MCF 10A (cell line): ENCODE measurements at regions not wholly inside any gene's neighbourhood (a gene's known extent, or its start where the extent isn't known, plus 50 kb on each side); places are given as distances from the start of the nearest gene placed in this dataset.
A peak's percentile ranks its signal among the peaks of the same experiment; 100 is the strongest.

Source experiments
- BruUV-seq: library from RNA; stranded (reverse); fragments of 400-500 nt; replicated peaks from 2 replicates; lab custom pipeline; 2021; lab: Mats Ljungman, UMichigan
- CTCF ChIA-PET: fragments of 300-600 bp; sonication (Branson Sonifier 250); formaldehyde crosslinking; extraction: SDS; loops from one replicate; lab custom pipeline; 2021; ENCODE audit warnings: antibody characterized with exemption, inconsistent platforms; lab: Yijun Ruan, JAX
- POLR2A ChIA-PET: fragments of 300-600, 350-650 bp; sonication (Branson Sonifier 250); formaldehyde crosslinking; extraction: SDS; loops from one replicate; lab custom pipeline; 2020; ENCODE audit warnings: antibody characterized with exemption, inconsistent platforms; lab: Yijun Ruan, JAX
- DNase-seq: peaks from one replicate; pipeline ENCODE4 v3.0.0-alpha.2; 2018; ENCODE audit not compliant: unreplicated experiment
- H3K27ac Mint-ChIP-seq: one replicate; pipeline ENCODE4 v1.8.0; 2022; ENCODE audit warnings: mild to moderate bottlenecking, low read depth, mixed read lengths; ENCODE audit not compliant: unreplicated experiment
- H3K27me3 Mint-ChIP-seq: one replicate; pipeline ENCODE4 v1.8.0; 2022; ENCODE audit warnings: mixed read lengths; ENCODE audit not compliant: insufficient read depth, unreplicated experiment
- H3K36me3 Mint-ChIP-seq: one replicate; pipeline ENCODE4 v1.8.0; 2022; ENCODE audit warnings: mild to moderate bottlenecking, moderate library complexity, mixed read lengths; ENCODE audit not compliant: insufficient read depth, unreplicated experiment
- H3K4me1 Mint-ChIP-seq: one replicate; pipeline ENCODE4 v1.8.0; 2022; ENCODE audit warnings: mixed read lengths; ENCODE audit not compliant: insufficient read depth, unreplicated experiment
- H3K4me3 Mint-ChIP-seq: one replicate; pipeline ENCODE4 v1.8.0; 2022; ENCODE audit warnings: mild to moderate bottlenecking, moderate library complexity, mixed read lengths; ENCODE audit not compliant: unreplicated experiment
- H3K9me3 Mint-ChIP-seq: one replicate; pipeline ENCODE4 v1.8.0; 2022; ENCODE audit warnings: mixed read lengths; ENCODE audit not compliant: unreplicated experiment
- intact Hi-C: fragments of 100-400 bp; cut with micrococcal nuclease; formaldehyde crosslinking; loops from 2 replicates; pipeline ENCODE4 v1.14.1; 2022
- TF ChIP-seq, protein P1 (sequence below): fragments of 200-600 bp; IDR thresholded peaks from one replicate; pipeline ENCODE4 v1.8.0; 2022; ENCODE audit warnings: antibody characterized with exemption, mild to moderate bottlenecking; ENCODE audit not compliant: unreplicated experiment

DNA sequence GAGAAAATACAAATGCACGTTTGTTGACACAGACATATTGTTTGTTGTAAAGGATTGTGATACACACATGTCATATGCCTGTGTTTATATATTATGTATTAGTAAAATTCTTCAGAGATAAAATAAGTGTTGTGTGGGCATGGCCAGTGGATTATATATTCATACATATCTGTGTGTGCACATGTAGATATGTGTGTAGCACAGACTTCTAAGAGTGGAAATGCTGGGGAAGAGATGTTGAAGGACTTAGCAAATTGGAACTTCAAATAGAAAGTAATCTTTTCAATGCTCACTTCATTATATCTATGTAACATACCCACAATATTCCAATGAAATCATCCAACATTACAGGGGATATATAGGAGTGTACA, 413.2 kb downstream of the LMO7 start:
- intact Hi-C loops = no loop called here
- H3K9me3 Mint-ChIP-seq = no peaks in the 10 kb centered on the region
- no peak overlapping the region for H3K4me3 Mint-ChIP-seq
- no peak for DNase-seq
- POLR2A ChIA-PET = no interaction called here
- peaks cover 10% of the 10 kb centered on the region for H3K4me1 Mint-ChIP-seq
- TF ChIP-seq, protein P1, sequence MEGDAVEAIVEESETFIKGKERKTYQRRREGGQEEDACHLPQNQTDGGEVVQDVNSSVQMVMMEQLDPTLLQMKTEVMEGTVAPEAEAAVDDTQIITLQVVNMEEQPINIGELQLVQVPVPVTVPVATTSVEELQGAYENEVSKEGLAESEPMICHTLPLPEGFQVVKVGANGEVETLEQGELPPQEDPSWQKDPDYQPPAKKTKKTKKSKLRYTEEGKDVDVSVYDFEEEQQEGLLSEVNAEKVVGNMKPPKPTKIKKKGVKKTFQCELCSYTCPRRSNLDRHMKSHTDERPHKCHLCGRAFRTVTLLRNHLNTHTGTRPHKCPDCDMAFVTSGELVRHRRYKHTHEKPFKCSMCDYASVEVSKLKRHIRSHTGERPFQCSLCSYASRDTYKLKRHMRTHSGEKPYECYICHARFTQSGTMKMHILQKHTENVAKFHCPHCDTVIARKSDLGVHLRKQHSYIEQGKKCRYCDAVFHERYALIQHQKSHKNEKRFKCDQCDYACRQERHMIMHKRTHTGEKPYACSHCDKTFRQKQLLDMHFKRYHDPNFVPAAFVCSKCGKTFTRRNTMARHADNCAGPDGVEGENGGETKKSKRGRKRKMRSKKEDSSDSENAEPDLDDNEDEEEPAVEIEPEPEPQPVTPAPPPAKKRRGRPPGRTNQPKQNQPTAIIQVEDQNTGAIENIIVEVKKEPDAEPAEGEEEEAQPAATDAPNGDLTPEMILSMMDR = no peak
- BruUV-seq = no TSS peak
- CTCF ChIA-PET = interaction anchor here (0.6 to 1.4 kb wide), 2 partner anchors 179 to 930 kb away, joined by 3 to 5 read pairs; no protein-coding TSS in a partner anchor
- no peaks in the 10 kb centered on the region for H3K36me3 Mint-ChIP-seq
- no peak overlapping the region for H3K27ac Mint-ChIP-seq
- no peaks in the 10 kb centered on the region for H3K27me3 Mint-ChIP-seq

DNA sequence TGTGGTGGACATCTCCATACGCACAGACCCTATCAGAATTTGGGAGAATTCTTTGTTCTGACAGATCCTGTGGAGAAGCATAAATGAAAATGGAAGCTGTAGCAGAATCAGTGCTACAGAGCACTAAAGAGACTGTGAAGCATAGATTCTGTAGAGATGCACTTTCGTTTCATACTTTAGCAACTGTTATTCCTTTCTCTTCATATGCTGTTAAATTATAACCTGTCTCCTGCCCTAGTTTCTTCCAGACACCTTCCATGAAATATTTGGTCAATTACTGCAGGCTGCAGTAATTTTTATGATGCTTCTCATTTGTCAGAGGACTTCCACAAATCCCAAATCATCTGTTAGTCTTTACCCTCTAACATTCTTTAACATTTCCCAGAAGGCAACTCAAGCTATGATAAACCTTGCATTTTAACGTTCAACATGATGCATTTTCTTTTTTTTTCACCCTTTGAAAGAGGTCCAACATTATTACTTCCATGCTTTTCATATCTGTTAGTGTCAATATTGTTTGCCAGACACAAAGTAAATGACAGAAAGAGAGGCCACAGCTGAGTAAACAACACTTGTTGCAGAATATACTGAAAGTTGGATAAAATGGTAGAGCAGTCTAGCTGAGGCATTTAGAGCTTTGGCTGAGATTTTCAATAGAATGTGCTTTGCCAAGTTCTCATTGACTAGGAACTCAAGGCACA, 412.7 kb downstream of the LMO7 start:
- DNase-seq = no peak
- no peaks in the 10 kb centered on the region for H3K9me3 Mint-ChIP-seq
- intact Hi-C loops = no loop called here
- CTCF ChIA-PET = interaction anchor here (0.5 to 0.6 kb wide), 2 partner anchors 362 to 931 kb away, joined by 3 to 5 read pairs; no protein-coding TSS in a partner anchor
- no peak overlapping the region for H3K4me3 Mint-ChIP-seq
- POLR2A ChIA-PET = no interaction called here
- H3K4me1 Mint-ChIP-seq = peaks cover 13% of the 10 kb centered on the region
- H3K27me3 Mint-ChIP-seq = no peaks in the 10 kb centered on the region
- BruUV-seq = no TSS peak
- no peak overlapping the region for H3K27ac Mint-ChIP-seq
- H3K36me3 Mint-ChIP-seq = no peaks in the 10 kb centered on the region
- TF ChIP-seq, protein P1 = no peak

DNA sequence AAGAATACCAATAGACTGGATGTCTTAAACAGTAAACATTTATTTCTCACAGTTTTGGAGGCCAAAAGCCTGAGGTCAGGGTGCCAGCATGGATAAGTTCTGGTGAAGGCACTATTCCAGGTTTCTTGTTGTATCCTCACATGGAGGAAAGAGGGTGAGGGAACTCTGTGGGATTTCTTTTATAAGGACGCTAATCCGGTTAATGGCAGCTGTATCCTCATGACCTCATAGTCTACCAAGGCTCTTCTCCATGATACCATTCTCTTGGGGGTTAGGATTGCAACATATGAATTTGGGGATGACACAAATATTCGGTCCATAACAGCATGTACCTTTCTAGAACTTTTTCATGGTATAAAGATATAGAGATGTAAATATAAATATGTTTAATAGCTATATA, 412.0 kb downstream of the LMO7 start:
- ChIA-PET CTCF (no interaction called here), POLR2A (no interaction called here)
- TF ChIP-seq, protein P1 = no peak
- no peak for DNase-seq
- Mint-ChIP-seq H3K27ac (no peak overlapping the region), H3K4me1 (peaks cover 8% of the 10 kb centered on the region), H3K4me3 (no peak overlapping the region), H3K27me3 (no peaks in the 10 kb centered on the region), H3K36me3 (no peaks in the 10 kb centered on the region), H3K9me3 (no peaks in the 10 kb centered on the region)
- intact Hi-C loops = no loop called here
- no TSS peak for BruUV-seq

DNA sequence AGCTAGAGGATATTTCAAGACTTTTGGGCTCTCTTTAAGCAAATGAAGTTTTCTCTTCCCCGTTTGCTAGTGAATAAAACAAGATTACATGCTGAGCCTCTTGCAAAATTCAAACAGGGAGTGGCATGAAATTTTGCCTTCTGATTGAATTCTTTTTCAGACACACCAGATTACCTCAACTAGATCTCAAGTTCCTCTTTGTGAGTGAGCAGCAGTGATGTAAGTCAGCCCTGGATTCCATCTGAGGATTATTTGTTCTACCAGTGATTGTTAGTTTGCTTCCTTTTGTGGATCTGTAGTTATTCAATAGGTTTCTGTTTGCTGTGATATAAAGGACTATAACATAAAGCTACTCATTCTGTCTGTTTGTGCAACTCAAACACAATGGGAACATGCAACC, 407.7 kb downstream of the LMO7 start:
- ChIA-PET POLR2A (no interaction called here), CTCF (interaction anchor here (0.6 kb wide), 1 partner anchor 438 kb away, joined by 5 read pairs; no protein-coding TSS in a partner anchor)
- Mint-ChIP-seq H3K27ac (no peak overlapping the region), H3K4me3 (no peak overlapping the region), H3K9me3 (no peaks in the 10 kb centered on the region), H3K27me3 (no peaks in the 10 kb centered on the region), H3K4me1 (peaks cover 11% of the 10 kb centered on the region), H3K36me3 (no peaks in the 10 kb centered on the region)
- TF ChIP-seq, protein P1 = no peak
- DNase-seq = peak; percentile 10
- no TSS peak for BruUV-seq
- intact Hi-C loops = loop anchor here (5.0 kb wide), 1 partner anchor 428 kb away; no protein-coding TSS in a partner anchor
